ENCODE measurements at regions not wholly inside any gene's neighbourhood (a gene's known extent, or its start where the extent isn't known, plus 50 kb on each side); places are given as distances from the start of the nearest gene placed in this dataset.

DNA sequence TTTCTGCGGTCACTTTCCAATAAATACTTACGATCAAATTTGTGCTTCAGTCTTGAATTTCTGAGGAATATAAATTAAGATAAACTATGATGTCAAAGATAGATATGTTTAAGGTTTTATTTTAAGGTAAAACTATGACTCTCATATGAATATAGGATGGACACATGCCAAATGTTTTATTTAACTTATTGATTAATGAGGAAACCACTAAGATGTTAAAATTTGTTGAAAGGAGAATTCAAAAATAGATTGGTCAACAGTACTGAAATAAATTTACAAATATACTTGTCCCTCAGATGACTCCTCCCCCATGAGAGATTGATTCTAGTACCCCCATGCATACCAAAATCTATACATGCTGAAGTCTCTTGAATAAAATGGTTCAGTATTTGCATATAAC lies 319.7 kb upstream of the KCNH8 start:
- TF ChIP-seq EZH2 (IDR thresholded peaks at IDR 0.05; ENCODE audit: low read depth, low read length, severe bottlenecking) (no peak), CTCF (IDR thresholded peaks at IDR 0.05; ENCODE audit: control extremely low read depth in 1 of 3, insufficient read depth in 1 of 3, low read depth in 1 of 3, low read length in 3 of 3) (no peak), POLR2A (IDR thresholded peaks at IDR 0.05; ENCODE audit: control extremely low read depth in 1 of 2, low read depth in 2 of 2, low read length in 2 of 2) (no peak), TBP (IDR thresholded peaks at IDR 0.05; ENCODE audit: low read depth, low read length) (no peak), CREB1 (IDR thresholded peaks at IDR 0.05) (no peak)

All from H1 (cell line).